Amygdala (tissue), 56 donors: ENCODE measurements at regions not wholly inside any gene's neighbourhood (a gene's known extent, or its start where the extent isn't known, plus 50 kb on each side); places are given as distances from the start of the nearest gene placed in this dataset.

Experiments used
- DNase-seq, 56 donors: peaks; one replicate each; lab custom pipeline; 2025; lab: John Stamatoyannopoulos, UW

- no peak for DNase-seq
Measured at GRCh38 chr2:60118917-60119316, 434.5 kb downstream of the BCL11A start.

- no peak for DNase-seq
Measured at GRCh38 chr2:60118061-60118460, 435.4 kb downstream of the BCL11A start.

- no peak for DNase-seq
Measured at GRCh38 chr2:60116161-60116875, 437.1 kb downstream of the BCL11A start.

- no peak for DNase-seq
Measured at GRCh38 chr2:60109744-60110143, 443.7 kb downstream of the BCL11A start.

GRCh38 chr2:60106836-60107529 is 446.5 kb downstream of the BCL11A start:
- no peak for DNase-seq

- peak in 5 of 56 donors; percentile 2 to 14 (median 6) for DNase-seq
Measured at GRCh38 chr2:60105906-60106305, 447.5 kb downstream of the BCL11A start.

- peak in 3 of 56 donors; percentile 2 to 20 (median 5) for DNase-seq
Measured at GRCh38 chr2:60104514-60105505, 448.6 kb downstream of the BCL11A start.

- no peak for DNase-seq
Measured at GRCh38 chr2:60100034-60100433, 453.4 kb downstream of the BCL11A start.

- DNase-seq: no peak
Measured at GRCh38 chr2:60098996-60099395, 454.5 kb downstream of the BCL11A start.

- DNase-seq: no peak
Measured at GRCh38 chr2:60097298-60097697, 456.2 kb downstream of the BCL11A start.

- DNase-seq: no peak
Measured at GRCh38 chr2:60096556-60096955, 456.9 kb downstream of the BCL11A start.

- no peak for DNase-seq
Measured at GRCh38 chr2:60095903-60096302, 457.6 kb downstream of the BCL11A start.

GRCh38 chr2:60095202-60095815 is 458.1 kb downstream of the BCL11A start:
- no peak for DNase-seq

- no peak for DNase-seq
Measured at GRCh38 chr2:60094450-60094929, 459.0 kb downstream of the BCL11A start.

GRCh38 chr2:60092781-60093180 is 460.7 kb downstream of the BCL11A start:
- no peak for DNase-seq

GRCh38 chr2:60091894-60092293 is 461.6 kb downstream of the BCL11A start:
- no peak for DNase-seq

- DNase-seq: no peak
Measured at GRCh38 chr2:60091266-60091665, 462.2 kb downstream of the BCL11A start.

GRCh38 chr2:60079562-60079961 is 473.9 kb downstream of the BCL11A start:
- DNase-seq: no peak

GRCh38 chr2:60075048-60075447 is 478.4 kb downstream of the BCL11A start:
- DNase-seq: no peak

- no peak for DNase-seq
Measured at GRCh38 chr2:60073201-60073600, 480.3 kb downstream of the BCL11A start.
